MM.1S (cell line): ENCODE measurements at regions not wholly inside any gene's neighbourhood (a gene's known extent, or its start where the extent isn't known, plus 50 kb on each side); places are given as distances from the start of the nearest gene placed in this dataset.

Source experiments
- DNase-seq: peaks from one replicate; pipeline ENCODE4 v3.0.0-alpha.2; 2015
- H2AFZ ChIP-seq: fragments of 300-600 bp; sonication (generic); 2 replicates; pipeline ENCODE4 v1.6.0; 2016; ENCODE audit warnings: antibody characterized with exemption, low read length
- H3F3A ChIP-seq: fragments of 300-600 bp; sonication (generic); 2 replicates; pipeline ENCODE4 v1.6.1; 2016; ENCODE audit warnings: mild to moderate bottlenecking, antibody characterized with exemption, low read length, moderate library complexity, mixed read lengths; ENCODE audit not compliant: insufficient read depth
- H3K27ac ChIP-seq: fragments of 300-600 bp; sonication (generic); 2 replicates; pipeline ENCODE4 v1.5.1; 2016; ENCODE audit warnings: mild to moderate bottlenecking, low read length
- H3K27me3 ChIP-seq: fragments of 300-600 bp; sonication (generic); replicated peaks from 2 replicates; pipeline ENCODE4 v1.6.0; 2016; ENCODE audit warnings: low read length; ENCODE audit not compliant: insufficient read depth
- H3K36me3 ChIP-seq: fragments of 300-600 bp; sonication (generic); replicated peaks from 2 replicates; pipeline ENCODE4 v1.6.1; 2016; ENCODE audit warnings: mild to moderate bottlenecking, low read length, mixed read lengths; ENCODE audit not compliant: insufficient read depth
- H3K4me1 ChIP-seq: fragments of 300-600 bp; sonication (generic); 2 replicates; pipeline ENCODE4 v1.6.1; 2016; ENCODE audit warnings: low read length, mixed read lengths
- H3K4me2 ChIP-seq: fragments of 300-600 bp; sonication (generic); 2 replicates; pipeline ENCODE4 v1.6.0; 2016; ENCODE audit warnings: low read depth, low read length
- H3K4me3 ChIP-seq: fragments of 300-600 bp; sonication (generic); 2 replicates; pipeline ENCODE4 v1.5.1; 2016; ENCODE audit warnings: low read length, mixed read lengths
- H3K79me2 ChIP-seq: fragments of 300-600 bp; sonication (generic); 2 replicates; pipeline ENCODE4 v1.6.1; 2016; ENCODE audit warnings: mixed run types, low read length, mixed read lengths
- H3K9ac ChIP-seq: fragments of 300-600 bp; sonication (generic); 2 replicates; pipeline ENCODE4 v1.6.1; 2016; ENCODE audit warnings: low read length, mixed read lengths
- H3K9me2 ChIP-seq: fragments of 300-600 bp; sonication (generic); replicated peaks from 2 replicates; pipeline ENCODE4 v1.6.1; 2016; ENCODE audit warnings: mild to moderate bottlenecking, low read length, mixed read lengths; ENCODE audit not compliant: insufficient read depth
- H3K9me3 ChIP-seq: fragments of 300-600 bp; sonication (generic); replicated peaks from 2 replicates; pipeline ENCODE4 v1.6.1; 2016; ENCODE audit warnings: mild to moderate bottlenecking, low read length, mixed read lengths; ENCODE audit not compliant: insufficient read depth
- H4K20me1 ChIP-seq: fragments of 300-600 bp; sonication (generic); 2 replicates; pipeline ENCODE4 v1.6.1; 2016; ENCODE audit warnings: mild to moderate bottlenecking, low read length, moderate library complexity, mixed read lengths; ENCODE audit not compliant: insufficient read depth
- CTCF ChIP-seq: fragments of 300-600 bp; sonication (generic); IDR thresholded peaks from 2 replicates; pipeline ENCODE4 v1.5.1; 2016; ENCODE audit warnings: antibody characterized with exemption, low read length, mixed read lengths
- EZH2 ChIP-seq: fragments of 300-600 bp; sonication (generic); optimal IDR thresholded peaks from 2 replicates; pipeline ENCODE3; 2017; ENCODE audit warnings: low read depth, mild to moderate bottlenecking, antibody characterized with exemption, low read length, mixed read lengths
- EZH2phosphoT487 ChIP-seq: fragments of 300-600 bp; sonication (generic); IDR thresholded peaks from 2 replicates; pipeline ENCODE4 v1.6.1; 2018; ENCODE audit warnings: antibody characterized with exemption, low read length

DNA sequence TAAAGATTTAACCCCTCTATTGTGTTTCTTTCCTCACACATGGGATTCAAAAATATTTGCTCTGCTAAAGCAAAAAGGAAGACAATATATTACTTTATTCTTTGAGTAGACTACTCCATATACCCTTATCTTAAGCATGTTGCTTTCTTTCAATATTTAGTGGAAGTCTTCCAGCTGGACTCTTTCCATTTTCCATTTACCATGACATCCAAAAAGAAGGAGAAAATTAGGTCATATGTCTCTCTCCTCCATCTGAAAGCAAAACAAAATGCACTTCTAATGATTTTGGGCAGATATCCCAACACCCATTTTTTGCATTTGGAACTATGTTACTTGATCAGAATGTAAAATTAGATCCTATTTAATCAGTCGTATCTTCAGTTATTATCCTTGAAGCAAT, 1336.5 kb downstream of the PCDH19 start:
- Histone ChIP-seq H4K20me1 (no peaks in the 10 kb centered on the region), H3K36me3 (no peaks in the 10 kb centered on the region), H3K4me1 (no peaks in the 10 kb centered on the region), H3F3A (no peaks in the 10 kb centered on the region), H3K9me3 (no peaks in the 10 kb centered on the region), H3K9ac (no peak overlapping the region), H3K79me2 (no peaks in the 10 kb centered on the region), H3K27me3 (no peaks in the 10 kb centered on the region), H3K4me2 (no peak overlapping the region), H3K4me3 (no peak overlapping the region), H2AFZ (no peak overlapping the region), H3K27ac (no peak overlapping the region), H3K9me2 (no peaks in the 10 kb centered on the region)
- no peak for DNase-seq
- TF ChIP-seq EZH2phosphoT487 (no peak), EZH2 (no peak), CTCF (no peak)

DNA sequence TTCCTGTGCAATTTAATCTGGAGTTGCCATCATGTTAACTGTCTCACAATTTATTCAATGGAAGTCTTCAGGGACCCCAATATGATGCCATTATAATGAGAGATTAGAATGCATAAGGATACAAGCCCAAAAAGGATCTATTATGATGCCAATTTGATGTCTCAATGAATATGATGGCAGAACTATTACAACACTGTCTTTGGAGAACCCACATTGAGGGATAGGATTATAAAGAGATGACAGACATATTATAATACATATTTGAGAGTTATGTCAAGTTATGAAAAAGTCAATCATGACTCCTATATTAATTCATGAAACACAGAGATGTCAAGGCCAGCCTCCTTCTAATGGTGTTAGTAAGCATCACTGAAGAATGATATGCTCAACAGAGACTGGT, 1358.4 kb downstream of the PCDH19 start:
- DNase-seq = no peak
- no peaks in the 10 kb centered on the region for H3K9me3 ChIP-seq
- H3K4me3 ChIP-seq = no peak overlapping the region
- no peaks in the 10 kb centered on the region for H3K27me3 ChIP-seq
- H3K4me1 ChIP-seq = no peaks in the 10 kb centered on the region
- H3K9me2 ChIP-seq = no peaks in the 10 kb centered on the region
- H2AFZ ChIP-seq = no peak overlapping the region
- no peak overlapping the region for H3K4me2 ChIP-seq
- H4K20me1 ChIP-seq = no peaks in the 10 kb centered on the region
- no peaks in the 10 kb centered on the region for H3K79me2 ChIP-seq
- H3K27ac ChIP-seq = no peak overlapping the region
- no peak overlapping the region for H3K9ac ChIP-seq
- TF ChIP-seq EZH2phosphoT487 = no peak
- TF ChIP-seq EZH2 = no peak
- TF ChIP-seq CTCF = no peak
- H3K36me3 ChIP-seq = no peaks in the 10 kb centered on the region
- H3F3A ChIP-seq = no peaks in the 10 kb centered on the region

DNA sequence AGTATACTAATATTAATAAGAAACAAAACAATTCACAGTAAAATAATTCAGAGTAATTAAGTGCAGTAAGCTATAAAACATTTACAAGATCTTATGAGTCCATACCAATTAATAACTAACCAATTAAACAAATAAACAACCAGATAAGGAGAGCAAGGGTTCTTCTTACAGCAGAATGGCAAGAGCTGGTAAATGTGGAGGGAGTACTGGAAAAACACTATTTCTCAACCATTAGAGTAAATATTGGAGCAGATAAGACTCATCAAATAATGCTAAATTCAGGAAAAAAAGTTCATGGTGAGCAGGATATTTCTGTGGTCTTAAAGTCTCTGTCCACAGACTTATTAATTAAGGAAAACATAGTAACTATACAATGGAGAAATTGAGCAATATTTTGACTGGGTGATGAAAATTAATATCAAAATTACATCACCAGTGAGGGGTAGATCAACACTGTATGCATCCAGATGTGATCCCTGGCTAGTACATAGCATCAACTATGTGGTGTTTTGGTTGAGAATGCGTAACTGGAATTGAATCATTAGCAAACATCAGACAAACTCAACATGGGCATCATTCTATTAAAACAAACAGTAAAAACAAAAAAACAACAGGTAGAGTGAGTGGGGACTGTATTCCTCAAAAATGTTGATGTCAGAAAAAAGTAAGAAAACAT, 1376.7 kb downstream of the PCDH19 start:
- Histone ChIP-seq H3K4me2 (no peak overlapping the region), H3F3A (no peaks in the 10 kb centered on the region), H3K4me1 (no peaks in the 10 kb centered on the region), H3K27me3 (no peaks in the 10 kb centered on the region), H3K4me3 (no peak overlapping the region), H3K27ac (no peak overlapping the region), H4K20me1 (no peaks in the 10 kb centered on the region), H2AFZ (no peak overlapping the region), H3K79me2 (no peaks in the 10 kb centered on the region), H3K9ac (no peak overlapping the region), H3K9me2 (no peaks in the 10 kb centered on the region), H3K9me3 (no peaks in the 10 kb centered on the region), H3K36me3 (no peaks in the 10 kb centered on the region)
- TF ChIP-seq EZH2 (no peak), CTCF (no peak), EZH2phosphoT487 (no peak)
- no peak for DNase-seq
